Loucy (cell line): ENCODE measurements at regions not wholly inside any gene's neighbourhood (a gene's known extent, or its start where the extent isn't known, plus 50 kb on each side); places are given as distances from the start of the nearest gene placed in this dataset.

Source experiments
- EZH2phosphoT487 ChIP-seq: fragments of 200-600 bp; IDR thresholded peaks from 2 replicates; pipeline ENCODE4 v1.6.1; 2018; ENCODE audit warnings: antibody characterized with exemption, mild to moderate bottlenecking, moderate library complexity, borderline replicate concordance
- TF ChIP-seq, protein P1 (sequence below): fragments of 200-600 bp; sonication (generic); conservative IDR thresholded peaks from 2 replicates; pipeline ENCODE4 v1.5.1; 2014; ENCODE audit warnings: mild to moderate bottlenecking, antibody characterized with exemption, low read length

DNA sequence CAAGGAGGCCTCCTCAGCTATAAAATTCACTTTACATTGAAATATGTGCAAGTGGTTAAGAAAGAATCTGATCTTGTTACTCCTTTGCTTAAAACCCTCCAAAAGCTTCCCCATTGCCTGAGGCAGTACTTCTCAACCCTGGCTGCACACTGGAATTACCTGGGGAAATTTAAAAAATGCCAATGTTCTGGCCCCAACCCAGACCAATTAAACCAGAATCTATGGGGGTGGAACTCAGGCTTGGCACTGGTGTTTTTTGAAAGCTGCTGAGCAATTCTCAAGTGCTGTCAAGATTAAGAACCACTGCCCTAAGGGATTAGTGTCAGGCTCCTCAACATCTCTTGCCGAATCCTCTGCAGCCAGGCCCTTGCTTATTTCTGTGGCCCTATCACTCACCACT is 269.6 kb downstream of the ELAVL2 start:
- TF ChIP-seq, protein P1, sequence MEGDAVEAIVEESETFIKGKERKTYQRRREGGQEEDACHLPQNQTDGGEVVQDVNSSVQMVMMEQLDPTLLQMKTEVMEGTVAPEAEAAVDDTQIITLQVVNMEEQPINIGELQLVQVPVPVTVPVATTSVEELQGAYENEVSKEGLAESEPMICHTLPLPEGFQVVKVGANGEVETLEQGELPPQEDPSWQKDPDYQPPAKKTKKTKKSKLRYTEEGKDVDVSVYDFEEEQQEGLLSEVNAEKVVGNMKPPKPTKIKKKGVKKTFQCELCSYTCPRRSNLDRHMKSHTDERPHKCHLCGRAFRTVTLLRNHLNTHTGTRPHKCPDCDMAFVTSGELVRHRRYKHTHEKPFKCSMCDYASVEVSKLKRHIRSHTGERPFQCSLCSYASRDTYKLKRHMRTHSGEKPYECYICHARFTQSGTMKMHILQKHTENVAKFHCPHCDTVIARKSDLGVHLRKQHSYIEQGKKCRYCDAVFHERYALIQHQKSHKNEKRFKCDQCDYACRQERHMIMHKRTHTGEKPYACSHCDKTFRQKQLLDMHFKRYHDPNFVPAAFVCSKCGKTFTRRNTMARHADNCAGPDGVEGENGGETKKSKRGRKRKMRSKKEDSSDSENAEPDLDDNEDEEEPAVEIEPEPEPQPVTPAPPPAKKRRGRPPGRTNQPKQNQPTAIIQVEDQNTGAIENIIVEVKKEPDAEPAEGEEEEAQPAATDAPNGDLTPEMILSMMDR = no peak
- TF ChIP-seq EZH2phosphoT487 = no peak
